RPMI7951 (cell line): ENCODE measurements at regions not wholly inside any gene's neighbourhood (a gene's known extent, or its start where the extent isn't known, plus 50 kb on each side); places are given as distances from the start of the nearest gene placed in this dataset.

Source experiments
- DNase-seq: peaks from one replicate; pipeline ENCODE4 v3.0.0-alpha.2; 2012; ENCODE audit warnings: low read depth

DNA sequence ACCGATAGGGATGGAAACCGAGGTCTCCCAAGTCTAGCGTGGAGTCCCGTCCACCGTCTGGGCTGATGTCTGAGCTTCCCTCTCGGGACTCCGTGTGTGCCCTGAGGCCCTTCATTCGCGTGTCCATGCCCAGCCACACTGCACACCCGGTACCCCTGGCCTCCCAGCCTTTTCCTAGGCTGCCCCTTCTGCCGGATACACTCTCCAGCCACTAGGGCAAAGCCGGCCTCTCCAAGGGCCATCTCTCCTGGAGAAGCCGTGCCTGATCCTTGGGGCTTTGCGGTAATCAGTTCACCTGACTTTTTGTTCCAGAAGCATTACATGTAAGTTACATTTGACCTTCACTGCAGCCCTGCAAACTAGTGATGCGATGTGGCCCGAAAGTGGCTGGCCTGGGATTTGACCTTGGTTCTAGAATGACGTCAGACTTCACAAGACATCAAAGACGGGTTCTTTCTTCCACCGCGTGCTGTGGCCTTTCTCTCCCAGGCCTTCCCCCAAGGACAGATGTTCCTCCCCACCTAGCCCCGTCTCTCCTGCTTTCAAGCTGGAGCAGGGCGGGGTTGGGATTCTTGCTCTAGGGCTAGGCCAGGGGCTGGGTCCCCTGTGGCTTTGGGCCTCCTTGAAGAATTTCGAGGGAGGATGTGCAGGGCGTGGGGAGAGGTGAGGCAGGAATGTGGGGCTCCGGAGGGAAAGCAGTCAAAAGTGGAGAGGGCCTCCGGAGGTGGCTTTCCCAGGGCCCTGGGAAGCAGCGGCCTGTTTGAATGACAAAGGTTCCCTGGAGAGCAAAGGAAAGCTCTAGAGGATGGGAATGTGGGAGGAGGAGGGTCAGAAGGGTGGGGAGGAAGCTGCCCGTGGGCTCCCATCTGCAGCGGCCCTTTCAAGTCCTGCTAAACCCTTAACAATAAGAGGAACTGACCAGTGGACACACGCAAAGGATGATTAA, 49.7 kb upstream of the SLC2A1 start:
- no peak for DNase-seq
